Stomach (tissue), 4 donors: ENCODE measurements at regions not wholly inside any gene's neighbourhood (a gene's known extent, or its start where the extent isn't known, plus 50 kb on each side); places are given as distances from the start of the nearest gene placed in this dataset.

Source experiments
- CTCF ChIP-seq, 7 experiments: fragments of 450-650 bp in 4 of 7; fragments of 200-600 bp in 3 of 7; sonication (generic) in 3 of 7; IDR thresholded peaks; one replicate each; pipeline ENCODE4 v1.5.1; 2016 to 2019; ENCODE audit warnings: antibody characterized with exemption in 7 of 7, control low read depth in 2 of 7, mild to moderate bottlenecking in 1 of 7
- EP300 ChIP-seq: sonication (generic); formaldehyde crosslinking; IDR thresholded peaks from one replicate; pipeline ENCODE4 v1.6.1; 2017; ENCODE audit warnings: antibody characterized with exemption
- POLR2A ChIP-seq, 4 donors: fragments of 450-650 bp; IDR thresholded peaks; one replicate each; pipeline ENCODE4 v1.6.1; 2016; ENCODE audit warnings: antibody characterized with exemption in 4 of 4, control low read depth in 2 of 4, mild to moderate bottlenecking in 1 of 4, moderate library complexity in 1 of 4

- TF ChIP-seq POLR2A (IDR thresholded peaks at IDR 0.05) (no peak), EP300 (no peak), CTCF (IDR thresholded peaks at IDR 0.05) (no peak)
Observed at GRCh38 chr3:34504775-34505174, 706.3 kb downstream of the PDCD6IP start.
